GM19023 (cell line): ENCODE measurements at regions not wholly inside any gene's neighbourhood (a gene's known extent, or its start where the extent isn't known, plus 50 kb on each side); places are given as distances from the start of the nearest gene placed in this dataset.
"Not testable (repeated sequence)": the region's sequence is repeated elsewhere in the genome, so short reads cannot be mapped to it uniquely, and the experiment has no call there.

Source experiments
- ATAC-seq: cut with Tn5 transposase; IDR thresholded peaks from one replicate; pipeline ENCODE4 v1.9.1; 2021; ENCODE audit warnings: mild to moderate bottlenecking, moderate library complexity; ENCODE audit not compliant: unreplicated experiment

- no peak for ATAC-seq
These were observed 178.0 kb downstream of the ZC3H11B start for GRCh38 chr1:219434923-219435297.

DNA sequence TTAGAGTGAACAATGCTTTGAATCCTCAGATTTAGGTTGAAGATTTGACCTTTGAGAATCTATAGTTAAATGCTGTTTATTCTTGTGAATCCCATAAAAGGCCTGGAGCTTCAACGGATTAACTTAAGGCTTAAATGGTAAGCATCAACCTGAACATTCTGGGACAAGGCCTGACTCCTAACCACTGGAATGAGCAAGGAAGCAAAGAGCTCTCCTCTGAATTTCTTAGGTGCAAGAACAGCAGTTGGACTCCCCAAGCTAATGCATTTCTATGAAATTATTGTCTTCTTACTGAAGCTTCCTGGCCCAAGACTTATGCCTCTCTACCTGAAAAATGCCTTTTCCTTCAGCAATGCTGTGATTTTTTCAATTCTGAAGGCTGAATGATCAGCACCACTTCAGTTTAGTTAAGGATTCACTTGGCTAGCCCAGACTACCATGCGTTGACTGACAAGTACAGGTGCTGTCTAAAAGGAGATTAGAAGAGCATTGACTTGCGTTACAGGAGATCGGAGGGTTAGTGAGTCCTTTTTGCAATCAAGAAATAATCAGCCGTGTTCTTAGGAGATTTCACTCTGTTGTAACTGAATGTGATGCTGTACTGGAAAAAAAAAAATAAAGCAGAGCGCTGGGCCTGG lies 178.5 kb downstream of the ZC3H11B start:
- no peak for ATAC-seq

DNA sequence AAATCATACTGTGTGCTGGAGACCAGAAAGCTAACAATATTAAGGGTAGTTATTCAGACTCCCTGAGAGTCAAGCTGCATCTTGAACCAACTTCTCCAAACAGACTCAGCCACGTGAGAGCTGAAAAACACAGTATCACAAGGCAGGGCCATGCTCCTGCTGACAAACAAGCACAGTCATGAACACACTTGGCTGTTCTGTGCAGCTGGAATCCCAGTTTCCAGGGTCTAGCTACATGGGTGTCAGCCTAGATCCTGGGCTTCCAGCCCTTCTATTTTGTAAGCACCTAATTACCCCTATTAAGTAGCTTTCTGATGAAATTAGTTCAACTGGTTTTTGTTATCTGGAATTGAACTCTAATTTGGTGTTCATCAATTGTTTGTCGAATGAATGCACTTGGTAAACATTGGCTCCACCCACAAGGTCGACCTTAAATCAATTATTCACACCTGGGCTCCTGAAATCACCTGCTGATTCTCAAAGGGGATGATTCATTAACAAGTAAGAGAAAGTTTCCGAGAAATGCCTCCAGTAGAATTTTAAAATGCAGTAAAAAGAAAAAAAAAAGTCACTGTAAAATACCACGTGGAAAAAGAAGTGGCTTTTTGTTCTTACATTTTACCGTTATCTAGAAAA lies 179.3 kb downstream of the ZC3H11B start:
- no peak for ATAC-seq

DNA sequence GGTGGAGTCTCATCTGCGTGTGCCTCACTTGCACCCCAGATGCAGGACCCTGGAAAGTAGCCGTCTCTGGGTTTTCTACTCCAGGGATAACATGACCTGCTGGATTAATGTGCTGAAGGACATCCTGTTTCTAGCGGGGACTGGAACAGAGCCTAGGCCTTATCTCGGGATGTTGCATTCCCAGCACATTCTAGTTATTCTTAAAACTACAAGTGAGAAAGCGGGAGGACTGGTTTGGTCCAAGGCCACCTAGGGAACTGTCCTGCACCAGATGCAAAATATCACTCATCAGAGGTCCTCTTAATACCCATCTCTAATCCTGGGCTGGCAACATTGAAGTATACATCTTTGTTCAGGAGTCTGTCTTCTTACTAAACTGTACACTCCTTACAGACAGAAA lies 179.9 kb downstream of the ZC3H11B start:
- no peak for ATAC-seq

DNA sequence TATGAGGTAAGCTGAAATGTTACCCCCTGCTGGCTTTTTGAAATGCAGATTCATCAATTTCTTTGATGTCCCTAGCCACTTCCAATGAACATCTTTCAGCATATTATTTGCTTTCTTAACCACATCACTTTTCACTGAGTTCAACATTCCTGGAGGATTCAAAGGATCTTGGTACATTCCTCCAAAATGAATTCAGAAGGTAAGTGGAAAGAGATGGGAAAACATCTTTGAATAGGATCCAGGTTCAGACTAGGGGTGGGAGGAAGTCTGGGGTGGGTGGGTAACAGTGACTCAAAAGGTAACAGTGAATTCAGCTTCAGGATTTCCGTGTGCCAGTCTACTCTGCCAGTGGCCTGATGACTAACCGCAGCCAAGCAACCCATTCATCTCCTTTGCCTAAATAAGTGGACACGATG lies 180.7 kb downstream of the ZC3H11B start:
- no peak for ATAC-seq

DNA sequence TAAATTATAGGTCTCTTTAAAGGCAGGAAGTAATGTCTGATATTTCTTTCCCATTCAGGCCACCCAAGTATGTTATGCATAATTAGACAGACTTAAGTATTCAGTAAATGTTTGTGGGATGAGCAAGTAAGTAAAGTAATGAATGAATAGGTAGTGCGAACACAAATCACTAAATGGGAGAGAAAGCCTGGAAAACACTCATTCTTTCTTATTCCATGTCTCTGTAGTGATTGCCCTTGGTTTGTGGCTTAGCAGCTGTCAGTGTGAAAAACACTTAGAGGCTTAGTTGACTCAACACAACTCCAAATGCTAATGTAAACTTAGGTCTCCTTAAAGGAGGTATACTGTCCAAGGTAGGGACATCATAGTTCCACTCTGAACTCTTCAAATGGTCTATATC lies 182.5 kb downstream of the ZC3H11B start:
- ATAC-seq, result no peak

DNA sequence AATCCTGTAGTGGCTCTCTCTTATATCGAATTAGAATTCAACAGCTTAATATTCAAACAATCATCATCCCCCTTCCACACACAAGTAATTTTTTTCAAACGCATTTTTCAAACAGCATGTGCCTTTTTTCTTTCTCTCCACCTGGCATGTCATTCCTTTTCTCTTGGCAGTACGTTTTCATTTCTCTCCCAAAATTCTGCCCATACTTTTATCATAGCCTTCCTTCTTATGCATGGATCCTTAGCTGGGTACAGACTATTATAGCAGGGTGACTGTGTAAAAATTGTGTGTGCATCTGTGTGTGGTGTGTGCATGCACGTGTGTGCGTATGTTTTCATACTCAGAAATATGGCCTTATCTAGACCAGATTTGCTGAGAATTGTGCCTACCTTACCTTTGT lies 184.3 kb downstream of the ZC3H11B start:
- no peak for ATAC-seq

DNA sequence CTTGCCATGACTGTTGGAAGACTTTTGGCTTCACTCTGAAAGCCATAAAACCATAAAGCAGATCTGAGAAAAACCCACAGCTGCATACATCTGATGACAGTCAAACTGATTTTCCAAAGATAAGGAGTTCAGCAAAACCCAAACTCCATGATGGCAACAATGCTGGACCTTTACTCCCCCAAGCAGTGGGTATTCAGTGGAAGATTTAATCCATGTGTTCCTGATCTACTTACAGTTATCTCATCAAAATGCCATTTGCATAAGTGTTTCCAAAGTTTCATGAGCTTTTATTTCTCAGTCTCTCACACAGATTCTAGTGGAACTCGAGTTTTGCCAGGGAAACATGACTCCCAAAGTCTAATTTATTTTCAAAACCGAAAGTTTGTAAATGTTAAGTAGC lies 184.9 kb downstream of the ZC3H11B start:
- no peak for ATAC-seq

GRCh38 chr1:219427403-219427802 lies 185.5 kb downstream of the ZC3H11B start:
- no peak for ATAC-seq

DNA sequence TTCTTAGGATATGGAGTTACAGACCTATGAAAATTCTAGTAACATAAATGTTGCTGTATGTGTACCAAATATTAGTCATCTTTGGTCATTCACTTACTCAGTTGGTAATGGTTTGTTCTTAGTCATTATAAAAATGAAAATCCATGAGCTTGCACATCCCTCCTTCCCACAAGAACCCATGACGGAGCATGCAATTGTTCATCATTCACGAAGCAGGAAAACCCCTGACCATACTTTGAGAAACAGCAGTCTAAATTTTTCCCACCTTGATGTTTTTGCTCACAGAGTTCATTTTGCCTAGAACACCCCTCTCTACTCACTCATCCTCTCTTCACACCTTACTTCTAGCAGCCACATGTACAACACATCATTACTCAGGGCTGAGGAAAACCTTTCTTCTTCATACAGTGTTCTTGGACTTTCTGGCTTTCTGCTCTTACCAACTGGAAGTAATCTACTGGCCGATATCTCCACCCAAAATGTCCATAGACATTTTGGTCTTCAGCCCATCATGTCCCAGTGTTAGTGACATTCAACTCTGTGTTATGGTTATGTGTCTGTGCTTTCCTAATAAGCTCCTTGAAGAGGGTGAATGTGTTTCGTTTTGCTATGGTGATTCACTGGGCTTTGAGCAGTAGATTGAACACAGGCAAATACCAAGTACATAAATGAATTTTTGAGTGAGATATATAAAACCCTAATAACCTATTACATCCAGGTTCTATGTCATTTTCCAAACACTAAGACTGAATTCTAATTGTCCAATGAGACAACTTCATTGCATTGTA lies 189.9 kb downstream of the ZC3H11B start:
- peak; percentile 61 for ATAC-seq

GRCh38 chr1:219420913-219421312 lies 192.0 kb downstream of the ZC3H11B start:
- no peak for ATAC-seq

- no peak for ATAC-seq
These were observed 193.0 kb downstream of the ZC3H11B start for GRCh38 chr1:219419860-219420259.

GRCh38 chr1:219419065-219419464 lies 193.8 kb downstream of the ZC3H11B start:
- ATAC-seq, result no peak

GRCh38 chr1:219417610-219418009 lies 195.3 kb downstream of the ZC3H11B start:
- no peak for ATAC-seq

GRCh38 chr1:219416598-219417238 lies 196.2 kb downstream of the ZC3H11B start:
- ATAC-seq, result peak; percentile 90

DNA sequence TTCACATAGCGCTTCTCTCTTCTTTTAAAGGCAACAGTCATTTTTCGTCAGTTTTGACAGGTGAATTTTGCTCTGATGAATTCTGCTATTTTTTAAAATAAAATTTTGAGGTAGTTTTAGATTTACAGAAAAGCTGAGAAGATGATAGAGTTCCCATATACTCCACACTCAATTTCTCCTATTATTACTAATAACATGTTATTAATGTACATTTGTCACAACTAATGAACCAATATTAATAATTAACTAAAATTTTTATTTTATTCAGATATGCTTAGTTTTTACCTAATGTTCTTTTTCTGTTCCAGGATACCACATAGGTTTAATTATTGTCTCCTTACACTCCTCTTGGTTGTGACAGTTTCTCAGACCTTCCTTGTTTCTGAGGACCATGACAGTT lies 197.0 kb downstream of the ZC3H11B start:
- ATAC-seq, result no peak

DNA sequence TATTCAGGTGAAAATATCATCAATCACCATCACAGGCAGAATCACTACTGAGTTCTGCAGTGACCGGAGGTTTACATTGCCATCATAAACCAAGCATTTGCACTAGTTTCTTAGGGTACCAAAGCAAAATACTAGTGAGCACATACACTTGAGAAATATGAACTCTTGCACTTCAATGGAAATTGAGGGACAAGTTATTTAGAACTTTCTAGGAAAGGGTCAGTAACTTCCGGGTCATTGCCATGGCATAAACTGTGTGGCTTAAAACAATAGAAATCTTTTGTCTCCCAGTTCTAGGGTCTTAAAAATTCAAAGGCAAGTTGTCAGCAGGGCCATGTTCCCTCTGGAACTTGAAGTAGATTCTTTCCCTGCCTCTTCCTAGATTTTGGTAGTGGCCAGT lies 197.5 kb downstream of the ZC3H11B start:
- no peak for ATAC-seq

- ATAC-seq, result no peak
These were observed 198.7 kb downstream of the ZC3H11B start for GRCh38 chr1:219414250-219414649.

DNA sequence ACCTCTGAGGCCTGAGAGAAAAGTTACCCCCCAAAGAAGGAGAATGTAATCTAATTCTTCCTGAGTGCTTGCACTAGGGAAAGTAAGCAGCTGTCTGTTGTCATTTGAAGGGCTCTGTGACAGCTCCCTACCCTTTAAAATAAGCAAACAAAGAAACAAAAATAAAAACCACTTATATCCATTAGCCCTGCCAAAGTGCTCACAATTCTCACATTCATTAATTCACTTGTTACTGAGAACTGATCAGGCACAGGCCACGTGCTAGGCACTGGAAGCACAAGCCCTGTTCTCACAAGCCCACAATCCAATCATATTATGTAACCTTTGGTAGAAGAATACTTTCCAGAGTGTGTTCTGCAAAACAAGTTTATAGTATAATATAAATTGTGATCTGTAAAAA lies 199.4 kb downstream of the ZC3H11B start:
- ATAC-seq, result no peak

DNA sequence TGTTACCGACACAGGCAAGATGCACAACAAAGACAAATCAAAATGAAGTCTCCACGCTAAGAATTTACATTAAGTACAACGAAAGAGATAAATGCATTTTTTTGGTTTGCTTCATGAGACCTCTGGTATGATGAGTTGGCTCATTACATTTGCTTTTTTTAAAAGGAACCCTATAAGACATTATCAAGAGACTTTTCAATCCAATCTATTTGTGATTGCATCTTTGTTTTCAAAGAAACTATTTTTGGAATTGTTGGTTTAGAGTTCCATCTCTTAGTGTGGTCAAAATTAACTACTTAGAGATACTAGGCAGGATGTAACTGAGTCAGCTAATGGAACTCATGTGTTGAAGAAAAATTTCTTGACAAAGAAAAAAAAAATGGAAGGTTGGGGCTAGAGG lies 200.1 kb downstream of the ZC3H11B start:
- no peak for ATAC-seq

DNA sequence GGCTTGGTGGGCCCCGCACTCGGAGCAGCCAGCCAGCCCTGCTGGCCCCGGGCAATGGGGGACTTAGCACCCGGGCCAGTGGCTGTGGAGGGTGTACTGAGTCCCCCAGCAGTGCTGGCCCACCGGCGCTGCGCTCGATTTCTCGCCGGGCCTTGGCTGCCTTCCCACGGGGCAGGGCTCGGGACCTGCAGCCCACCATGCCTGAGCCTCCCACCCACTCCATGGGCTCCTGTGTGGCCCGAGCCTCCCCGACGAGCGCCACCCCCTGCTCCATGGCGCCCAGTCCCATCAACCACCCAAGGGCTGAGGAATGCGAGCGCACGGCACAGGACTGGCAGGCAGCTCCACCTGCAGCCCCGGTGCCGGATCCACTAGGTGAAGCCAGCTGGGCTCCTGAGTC lies 202.2 kb downstream of the ZC3H11B start:
- ATAC-seq, result not testable (repeated sequence)
